ENCODE measurements at regions not wholly inside any gene's neighbourhood (a gene's known extent, or its start where the extent isn't known, plus 50 kb on each side); places are given as distances from the start of the nearest gene placed in this dataset.

DNA sequence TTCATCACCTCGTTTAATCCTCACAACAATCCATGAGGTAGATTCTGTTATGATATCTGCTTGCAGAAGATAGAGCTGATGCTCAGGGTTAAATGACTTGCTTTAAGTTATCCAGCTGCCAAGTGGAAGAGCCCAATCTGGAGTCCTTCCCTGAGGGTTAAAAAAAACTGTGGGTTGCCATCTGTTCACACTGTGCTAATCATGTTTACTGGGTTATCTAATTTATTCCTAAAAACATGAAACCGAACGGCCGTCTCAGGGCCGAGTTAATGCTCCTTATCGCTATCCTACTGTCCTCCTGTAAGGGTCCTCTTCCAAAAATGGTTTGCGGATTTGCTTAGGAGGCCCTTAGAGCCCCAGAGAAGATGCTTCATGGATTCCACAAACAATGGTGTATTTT, 153.3 kb downstream of the YIPF5 start:
- in situ Hi-C loops (cut with MboI; ENCODE audit: low pct_unique_long_range_greater_than_20kb, low sequenced_read_pairs, unreplicated experiment), result no loop called here

GRCh38 chr5:144017631-144018030, 152.8 kb downstream of the YIPF5 start:
- no peak for DNase-seq (ENCODE audit: low spot score)
- no peak for TF ChIP-seq CTCF (IDR thresholded peaks at IDR 0.05; ENCODE audit: extremely low read depth, insufficient read depth, missing control alignments)
- in situ Hi-C loops (cut with MboI; ENCODE audit: low pct_unique_long_range_greater_than_20kb, low sequenced_read_pairs, unreplicated experiment), result no loop called here

More for the DNA sequence above, 153.3 kb downstream of the YIPF5 start:
- no peak for TF ChIP-seq CTCF (IDR thresholded peaks at IDR 0.05; ENCODE audit: extremely low read depth, insufficient read depth, missing control alignments)
- DNase-seq (ENCODE audit: low spot score), result no peak

- in situ Hi-C loops (cut with MboI; ENCODE audit: low pct_unique_long_range_greater_than_20kb, low sequenced_read_pairs, unreplicated experiment), result no loop called here
- TF ChIP-seq CTCF (IDR thresholded peaks at IDR 0.05; ENCODE audit: extremely low read depth, insufficient read depth, missing control alignments), result no peak
- no peak for DNase-seq (ENCODE audit: low spot score)
Measured at GRCh38 chr5:144024090-144024489, 146.4 kb downstream of the YIPF5 start.

- in situ Hi-C loops (cut with MboI; ENCODE audit: low pct_unique_long_range_greater_than_20kb, low sequenced_read_pairs, unreplicated experiment), result no loop called here
- no peak for TF ChIP-seq CTCF (IDR thresholded peaks at IDR 0.05; ENCODE audit: extremely low read depth, insufficient read depth, missing control alignments)
- no peak for DNase-seq (ENCODE audit: low spot score)
Measured at GRCh38 chr5:144024545-144024944, 145.9 kb downstream of the YIPF5 start.

- DNase-seq (ENCODE audit: low spot score), result no peak
- no peak for TF ChIP-seq CTCF (IDR thresholded peaks at IDR 0.05; ENCODE audit: extremely low read depth, insufficient read depth, missing control alignments)
- in situ Hi-C loops (cut with MboI; ENCODE audit: low pct_unique_long_range_greater_than_20kb, low sequenced_read_pairs, unreplicated experiment), result no loop called here
Measured at GRCh38 chr5:144026286-144026685, 144.2 kb downstream of the YIPF5 start.

DNA sequence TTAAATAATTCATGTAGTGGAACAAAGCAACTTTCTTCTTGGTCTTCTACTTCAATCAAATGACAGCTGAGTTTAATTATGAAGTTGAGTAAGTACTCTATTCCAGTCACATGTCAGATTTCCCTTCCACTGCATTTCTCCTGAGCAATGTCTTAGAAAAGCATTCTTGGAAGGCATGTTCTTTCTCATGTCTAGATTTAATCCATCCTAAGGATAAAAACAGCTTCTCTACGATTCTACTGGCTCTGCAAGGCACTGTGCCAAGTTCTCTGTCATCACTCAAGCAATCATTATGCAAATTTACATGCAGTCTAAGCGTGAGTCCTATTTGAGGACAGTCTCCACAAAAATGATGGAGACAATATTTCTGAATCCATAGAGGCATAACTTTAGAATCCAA, 142.4 kb downstream of the YIPF5 start:
- in situ Hi-C loops (cut with MboI; ENCODE audit: low pct_unique_long_range_greater_than_20kb, low sequenced_read_pairs, unreplicated experiment), result no loop called here
- DNase-seq (ENCODE audit: low spot score), result no peak
- TF ChIP-seq CTCF (IDR thresholded peaks at IDR 0.05; ENCODE audit: extremely low read depth, insufficient read depth, missing control alignments), result no peak

GRCh38 chr5:144028636-144029035, 141.8 kb downstream of the YIPF5 start:
- TF ChIP-seq CTCF (IDR thresholded peaks at IDR 0.05; ENCODE audit: extremely low read depth, insufficient read depth, missing control alignments), result no peak
- in situ Hi-C loops (cut with MboI; ENCODE audit: low pct_unique_long_range_greater_than_20kb, low sequenced_read_pairs, unreplicated experiment), result no loop called here

More at GRCh38 chr5:144028636-144029035, 141.8 kb downstream of the YIPF5 start:
- DNase-seq (ENCODE audit: low spot score), result no peak
